ENCODE measurements at regions not wholly inside any gene's neighbourhood (a gene's known extent, or its start where the extent isn't known, plus 50 kb on each side); places are given as distances from the start of the nearest gene placed in this dataset.
"Not testable (repeated sequence)": the region's sequence is repeated elsewhere in the genome, so short reads cannot be mapped to it uniquely, and the experiment has no call there.

GRCh38 chr13:80675442-80675841 lies 334.5 kb upstream of the SPRY2 start:
- TF ChIP-seq, protein P1, sequence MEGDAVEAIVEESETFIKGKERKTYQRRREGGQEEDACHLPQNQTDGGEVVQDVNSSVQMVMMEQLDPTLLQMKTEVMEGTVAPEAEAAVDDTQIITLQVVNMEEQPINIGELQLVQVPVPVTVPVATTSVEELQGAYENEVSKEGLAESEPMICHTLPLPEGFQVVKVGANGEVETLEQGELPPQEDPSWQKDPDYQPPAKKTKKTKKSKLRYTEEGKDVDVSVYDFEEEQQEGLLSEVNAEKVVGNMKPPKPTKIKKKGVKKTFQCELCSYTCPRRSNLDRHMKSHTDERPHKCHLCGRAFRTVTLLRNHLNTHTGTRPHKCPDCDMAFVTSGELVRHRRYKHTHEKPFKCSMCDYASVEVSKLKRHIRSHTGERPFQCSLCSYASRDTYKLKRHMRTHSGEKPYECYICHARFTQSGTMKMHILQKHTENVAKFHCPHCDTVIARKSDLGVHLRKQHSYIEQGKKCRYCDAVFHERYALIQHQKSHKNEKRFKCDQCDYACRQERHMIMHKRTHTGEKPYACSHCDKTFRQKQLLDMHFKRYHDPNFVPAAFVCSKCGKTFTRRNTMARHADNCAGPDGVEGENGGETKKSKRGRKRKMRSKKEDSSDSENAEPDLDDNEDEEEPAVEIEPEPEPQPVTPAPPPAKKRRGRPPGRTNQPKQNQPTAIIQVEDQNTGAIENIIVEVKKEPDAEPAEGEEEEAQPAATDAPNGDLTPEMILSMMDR (IDR thresholded peaks at IDR 0.05): not testable (repeated sequence)
- TF ChIP-seq POLR2A (IDR thresholded peaks at IDR 0.05): not testable (repeated sequence)

Measured in sigmoid colon (tissue), 3 donors.